HG03565 (cell line): ENCODE measurements at regions not wholly inside any gene's neighbourhood (a gene's known extent, or its start where the extent isn't known, plus 50 kb on each side); places are given as distances from the start of the nearest gene placed in this dataset.

Experiments used
- ATAC-seq: cut with Tn5 transposase; IDR thresholded peaks from one replicate; pipeline ENCODE4 v1.9.1; 2021; ENCODE audit warnings: mild to moderate bottlenecking, moderate library complexity; ENCODE audit not compliant: unreplicated experiment

DNA sequence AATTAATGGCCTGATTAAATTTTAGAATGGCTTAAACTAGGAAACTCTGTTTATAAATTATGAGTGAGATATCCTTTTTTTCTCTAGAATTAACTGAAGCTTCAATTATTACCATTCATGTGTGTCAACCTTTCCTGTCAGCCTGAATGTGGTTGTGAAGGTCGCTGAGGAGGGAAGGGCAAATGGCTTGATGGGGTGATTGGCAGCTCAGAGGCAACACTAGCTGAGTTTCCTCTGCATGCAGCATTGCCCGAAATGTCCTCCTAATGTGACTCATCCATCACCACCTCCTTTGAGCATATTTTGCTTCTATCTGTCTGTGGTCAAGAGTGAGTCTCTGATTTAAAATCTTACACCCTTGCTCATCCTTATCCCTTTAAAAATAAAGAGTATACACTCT lies 281.9 kb downstream of the TENT4A start:
- no peak for ATAC-seq

- peak; percentile 75 for ATAC-seq
Measured at GRCh38 chr5:7000310-7000709, 287.1 kb downstream of the TENT4A start.

DNA sequence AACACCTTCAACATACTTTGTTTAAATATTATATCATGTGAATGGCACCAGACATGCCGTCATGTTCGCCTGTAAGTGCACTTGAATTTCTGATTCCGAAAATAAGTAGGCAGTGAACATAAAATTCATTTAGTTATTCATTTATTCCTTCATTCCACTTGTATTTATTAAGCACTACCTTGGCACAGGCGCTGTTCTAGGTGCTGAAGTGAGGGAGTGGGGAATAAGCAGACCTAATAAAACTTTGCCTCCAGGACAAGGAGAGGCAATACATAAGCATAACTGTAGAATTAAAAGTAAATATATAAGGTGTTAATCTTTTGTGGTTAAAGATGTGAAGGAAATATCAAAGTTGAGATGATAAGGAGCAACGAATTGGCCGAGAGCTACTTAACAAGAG lies 297.4 kb downstream of the TENT4A start:
- no peak for ATAC-seq

DNA sequence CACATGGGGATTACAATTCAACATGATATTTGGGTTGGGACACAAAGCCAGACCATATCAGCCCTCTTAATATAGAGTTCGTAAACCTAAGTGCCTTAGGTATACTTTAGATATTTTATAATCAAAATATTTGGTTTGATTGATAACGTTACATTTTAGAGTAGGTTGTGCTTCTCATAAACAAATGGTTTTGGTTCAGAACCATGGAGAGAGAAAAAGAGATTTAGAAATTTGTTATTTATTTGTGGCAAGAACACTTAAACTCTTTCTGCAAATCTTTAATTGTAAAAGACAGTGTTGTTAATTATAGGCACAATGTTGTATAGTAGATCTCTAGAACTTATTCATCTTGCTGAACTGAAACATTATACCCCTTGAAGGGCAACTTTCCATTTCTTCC lies 298.8 kb downstream of the TENT4A start:
- no peak for ATAC-seq

- ATAC-seq, result no peak
Measured at GRCh38 chr5:7014611-7015010, 301.4 kb downstream of the TENT4A start.

DNA sequence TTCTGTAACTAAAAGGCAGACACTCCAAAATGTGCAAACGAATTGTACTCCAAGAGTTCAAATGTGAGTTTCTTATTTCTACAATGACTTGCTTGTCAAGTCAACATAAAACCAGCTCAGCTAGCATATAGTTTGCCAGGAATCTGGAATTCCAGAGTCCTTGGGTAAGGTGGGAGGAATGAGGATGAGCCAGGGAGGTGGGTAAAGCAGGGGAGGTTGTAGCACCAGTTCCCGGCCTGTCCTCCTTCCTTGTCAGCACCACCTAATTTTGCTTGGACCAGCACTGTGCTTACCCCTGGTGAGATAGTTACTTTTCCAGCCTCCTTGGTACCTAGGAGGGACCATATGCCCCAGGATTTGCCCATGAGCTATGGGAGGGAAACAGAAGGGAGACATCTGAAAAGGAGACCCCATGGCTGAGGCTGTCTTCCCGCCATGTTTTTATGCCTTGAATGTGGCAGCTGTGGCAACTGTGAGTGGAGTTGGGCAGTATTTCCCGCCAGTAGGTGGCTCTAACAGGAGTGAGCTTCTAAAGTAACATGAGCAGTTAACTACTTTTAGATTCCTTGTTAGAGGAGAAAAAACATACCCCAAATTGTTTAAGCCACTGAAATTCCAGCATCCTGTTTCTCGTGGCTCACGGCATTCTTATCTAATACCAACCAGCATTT lies 302.5 kb downstream of the TENT4A start:
- ATAC-seq, result no peak

GRCh38 chr5:7016999-7017747 lies 303.9 kb downstream of the TENT4A start:
- ATAC-seq, result no peak

DNA sequence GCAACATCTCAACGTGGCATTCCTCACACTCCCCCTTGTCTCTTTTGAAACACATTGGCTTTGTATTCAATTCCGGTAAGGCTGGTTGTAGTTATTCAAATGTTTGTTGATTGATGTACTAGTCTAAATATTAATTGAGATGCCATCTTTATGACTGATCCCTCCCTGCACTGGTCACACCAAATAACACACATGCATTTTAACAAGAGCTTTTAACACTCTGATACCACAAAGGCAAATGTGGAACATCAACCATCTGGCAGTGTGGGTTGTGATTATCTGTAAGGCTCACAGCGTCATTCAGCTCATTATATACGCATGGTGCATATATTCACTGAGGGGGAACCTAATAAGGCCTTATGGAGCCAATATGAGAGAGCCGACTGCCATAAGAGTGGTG lies 305.0 kb downstream of the TENT4A start:
- no peak for ATAC-seq

GRCh38 chr5:7018601-7019000 lies 305.4 kb downstream of the TENT4A start:
- ATAC-seq, result no peak

- no peak for ATAC-seq
Measured at GRCh38 chr5:7036192-7036835, 323.1 kb downstream of the TENT4A start.

GRCh38 chr5:7039074-7039473 lies 325.8 kb downstream of the TENT4A start:
- no peak for ATAC-seq

GRCh38 chr5:7040111-7040510 lies 326.9 kb downstream of the TENT4A start:
- no peak for ATAC-seq

DNA sequence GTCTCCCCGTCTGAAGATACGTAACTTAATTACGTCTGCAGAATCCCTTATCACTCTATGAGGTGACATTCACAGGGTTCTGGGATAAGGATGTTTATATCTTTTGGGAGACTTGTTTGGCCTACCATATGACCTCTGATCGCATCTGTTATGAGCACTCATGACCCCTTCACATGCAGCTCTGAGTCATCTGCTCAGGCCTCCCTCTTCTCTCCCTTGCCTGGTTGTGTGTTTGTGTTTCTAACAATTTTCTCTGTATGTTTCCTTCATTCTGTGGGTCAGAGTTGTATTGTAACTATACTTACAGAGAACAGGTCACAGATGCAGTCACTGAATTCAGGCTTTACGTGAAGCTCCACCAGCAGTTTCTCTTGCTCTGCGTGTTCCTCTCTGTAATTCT lies 330.6 kb downstream of the TENT4A start:
- ATAC-seq, result no peak

DNA sequence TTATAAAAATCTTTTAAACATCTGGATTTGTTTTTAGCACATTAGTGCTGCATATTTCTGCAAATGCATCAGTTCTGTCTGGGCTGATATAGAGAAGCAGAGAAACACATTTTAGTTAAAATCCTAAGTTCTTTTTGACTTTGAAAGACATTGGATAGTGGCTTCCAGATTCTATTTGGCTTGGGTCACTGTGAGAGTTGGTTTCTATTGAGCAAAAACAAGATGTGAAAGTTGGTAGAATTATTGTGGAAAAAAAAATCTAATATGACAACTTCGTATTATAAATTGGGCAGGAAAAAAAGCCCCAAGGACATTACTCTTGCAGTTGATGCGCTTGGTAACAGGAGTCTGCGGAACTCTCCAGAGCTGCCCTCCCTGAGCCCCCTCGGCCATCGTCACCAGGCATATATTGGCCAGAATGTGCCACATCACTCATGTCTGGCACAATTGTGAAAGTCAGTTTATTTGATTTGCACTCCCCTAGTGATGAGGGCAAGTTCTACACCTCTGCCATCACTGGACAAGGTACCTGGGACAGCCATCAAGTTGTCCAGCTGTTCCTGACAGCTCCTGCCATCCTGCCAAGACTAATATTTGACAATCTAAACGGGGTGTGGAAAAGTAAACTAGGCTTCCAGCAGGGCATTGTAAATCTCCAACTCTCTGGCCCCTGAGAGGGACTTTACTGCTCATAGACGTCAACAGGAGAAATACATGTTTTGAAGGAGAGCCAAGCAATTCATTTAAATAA lies 334.5 kb downstream of the TENT4A start:
- ATAC-seq, result no peak

DNA sequence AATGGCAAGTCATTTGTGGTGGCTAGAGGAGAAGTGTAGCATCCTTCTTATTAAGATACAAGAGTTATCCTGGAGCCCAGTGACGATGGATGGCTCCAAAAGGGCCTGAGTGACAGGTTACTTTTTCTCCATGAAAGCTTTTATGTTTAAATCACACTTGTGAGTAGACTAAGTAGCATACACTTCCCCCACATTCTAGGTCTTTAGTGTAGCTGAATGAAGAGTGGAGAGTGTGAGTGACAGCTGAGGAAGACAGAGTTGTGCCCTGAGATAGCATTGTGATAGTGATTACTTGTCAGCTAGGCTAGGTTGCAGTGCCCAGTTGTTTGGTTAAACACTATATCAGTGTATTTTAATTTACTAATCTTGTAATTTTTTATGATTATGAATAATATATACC lies 337.8 kb downstream of the TENT4A start:
- no peak for ATAC-seq

DNA sequence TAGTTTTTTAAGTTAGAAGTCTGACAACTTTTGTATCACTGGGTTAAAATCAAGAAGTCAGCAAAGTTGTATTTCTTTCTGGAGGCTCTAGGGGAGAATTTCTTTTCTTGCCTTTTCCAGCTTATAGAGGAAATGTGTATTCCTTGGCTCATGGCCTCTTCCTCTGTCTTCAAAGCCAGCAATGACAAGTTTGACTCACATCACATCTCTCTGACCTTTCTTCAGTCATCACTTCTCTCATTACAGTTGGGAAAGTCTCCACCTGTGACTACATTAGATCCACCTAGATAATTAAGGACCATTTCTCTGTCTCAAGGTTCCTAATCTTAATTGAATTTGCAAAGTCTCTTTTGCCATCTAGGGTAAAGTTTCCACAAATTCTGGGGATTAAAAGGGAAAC lies 339.9 kb downstream of the TENT4A start:
- no peak for ATAC-seq

DNA sequence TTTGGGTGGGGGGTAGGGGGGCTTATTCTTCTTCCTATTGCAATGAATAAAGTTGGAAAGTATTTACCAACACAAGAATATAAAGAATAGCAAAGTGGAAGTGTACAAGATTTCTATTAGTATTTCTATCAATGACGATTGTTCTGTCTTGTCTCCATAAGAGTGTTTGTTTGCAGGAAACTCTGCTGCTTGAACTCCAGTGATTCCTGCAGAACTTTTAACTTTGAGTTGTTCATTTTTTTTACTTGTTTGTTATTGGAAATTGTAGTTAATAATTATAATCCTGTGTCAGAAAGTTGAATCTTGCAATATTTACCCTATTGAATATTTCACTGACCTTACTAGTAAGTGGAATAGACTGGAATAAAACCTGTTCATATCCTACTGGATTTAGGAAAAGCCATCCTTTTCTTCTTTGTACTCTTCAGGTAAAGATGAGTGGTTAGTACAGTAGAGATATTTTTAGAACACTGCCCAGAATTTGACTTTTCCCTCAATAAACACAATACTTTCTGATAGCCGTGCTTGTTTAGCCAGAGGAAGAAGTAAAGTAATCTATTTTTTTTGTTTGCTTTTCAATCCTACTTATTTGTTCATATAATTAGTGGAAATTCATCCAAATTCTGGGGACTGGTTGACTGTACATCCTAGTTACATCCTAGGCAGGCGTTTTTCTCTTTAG lies 340.4 kb downstream of the TENT4A start:
- no peak for ATAC-seq

DNA sequence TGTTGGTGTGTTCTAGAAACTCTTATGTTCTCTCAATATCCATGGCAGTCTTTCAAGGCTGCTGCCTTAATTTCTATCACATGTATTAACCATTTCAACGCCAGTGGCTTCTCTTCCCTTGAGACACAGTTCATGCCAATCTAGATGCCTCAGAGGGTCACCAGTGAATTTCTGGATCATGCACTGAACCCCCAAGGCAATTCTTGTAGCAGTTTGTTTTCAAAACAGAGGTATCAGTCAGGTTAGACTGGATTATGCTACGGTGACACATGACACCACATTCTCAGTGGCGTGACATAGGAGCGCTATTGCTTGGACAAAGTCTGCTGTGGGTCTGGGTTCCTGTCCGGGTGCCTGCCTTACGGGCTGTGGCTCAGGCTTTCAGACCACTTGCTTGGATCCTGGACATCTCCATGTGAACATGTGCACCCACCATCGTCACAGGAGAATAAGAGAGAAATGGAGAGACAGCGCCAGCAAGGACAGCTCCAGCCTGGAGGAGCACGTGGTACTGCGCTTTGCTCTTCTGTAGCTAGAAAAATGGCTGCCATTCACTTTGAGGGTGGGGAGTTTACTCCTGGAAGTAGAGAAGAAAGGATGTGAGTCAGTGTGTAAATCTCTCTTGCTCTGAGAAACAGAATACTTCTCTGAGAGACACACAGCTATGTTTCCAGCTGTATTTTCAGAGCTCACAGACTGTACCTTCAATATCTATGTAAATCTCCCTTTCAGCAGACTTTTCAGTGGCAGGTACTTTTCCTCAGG lies 329.3 kb upstream of the ADCY2 start:
- ATAC-seq, result no peak

DNA sequence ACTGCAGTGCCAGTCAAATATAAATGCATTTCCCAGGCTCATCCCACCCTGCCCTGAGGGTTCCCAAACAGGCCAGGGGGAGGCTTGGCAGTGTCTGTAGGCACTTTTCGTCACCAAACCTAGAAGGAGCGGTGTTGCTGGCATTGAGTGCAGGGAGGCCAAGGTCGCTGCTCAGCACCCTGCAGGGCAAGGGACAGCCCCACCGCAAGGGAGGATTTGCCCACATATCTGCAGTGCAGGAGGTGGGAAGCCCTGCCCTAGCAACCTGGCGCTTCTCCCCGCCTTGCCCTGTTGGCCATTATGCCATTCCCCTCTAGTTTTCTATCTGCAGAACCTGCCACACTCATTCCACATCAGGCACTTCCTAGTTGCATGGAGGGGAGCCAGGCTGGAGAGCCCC lies 327.8 kb upstream of the ADCY2 start:
- no peak for ATAC-seq

DNA sequence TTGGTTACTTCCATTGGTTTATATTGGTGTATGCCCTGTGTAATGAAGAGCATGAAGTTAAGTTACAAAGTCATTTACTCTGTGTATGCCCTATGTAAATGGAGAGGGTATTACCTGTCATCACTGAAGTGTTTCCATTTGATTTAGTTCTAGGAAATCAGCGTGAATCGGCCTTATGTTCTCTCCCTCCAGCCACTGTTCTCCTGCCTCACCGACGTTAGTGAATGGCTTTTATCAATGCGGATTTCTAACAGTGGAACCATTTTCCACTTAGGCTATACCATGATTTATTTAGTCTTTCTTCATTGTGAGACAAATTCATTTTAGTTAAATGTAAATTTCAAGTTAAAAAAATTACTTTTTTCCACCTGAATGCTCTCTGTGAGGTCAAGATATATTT lies 327.0 kb upstream of the ADCY2 start:
- ATAC-seq, result no peak
